G401.6 (cell line): ENCODE measurements at regions not wholly inside any gene's neighbourhood (a gene's known extent, or its start where the extent isn't known, plus 50 kb on each side); places are given as distances from the start of the nearest gene placed in this dataset.
"Not testable (repeated sequence)": the region's sequence is repeated elsewhere in the genome, so short reads cannot be mapped to it uniquely, and the experiment has no call there.

Experiments
- FAIRE-seq: peaks from 2 replicates; lab custom pipeline; 2012; peaks lifted over from hg19 to GRCh38; lab: Jason Lieb, UNC

GRCh38 chr1:56106531-56107274 lies 472.7 kb downstream of the PLPP3 start:
- no peak for FAIRE-seq

- FAIRE-seq: no peak
These were observed 474.0 kb downstream of the PLPP3 start for GRCh38 chr1:56105397-56105796.

GRCh38 chr1:56099766-56100265 lies 479.5 kb downstream of the PLPP3 start:
- no peak for FAIRE-seq

GRCh38 chr1:56098946-56099345 lies 480.4 kb downstream of the PLPP3 start:
- no peak for FAIRE-seq

- no peak for FAIRE-seq
These were observed 481.6 kb downstream of the PLPP3 start for GRCh38 chr1:56097713-56098112.

- no peak for FAIRE-seq
These were observed 483.4 kb downstream of the PLPP3 start for GRCh38 chr1:56095696-56096665.

- FAIRE-seq: no peak
These were observed 485.2 kb downstream of the PLPP3 start for GRCh38 chr1:56094168-56094567.

GRCh38 chr1:56092684-56093570 lies 486.4 kb downstream of the PLPP3 start:
- no peak for FAIRE-seq

- not testable (repeated sequence) for FAIRE-seq
These were observed 489.5 kb downstream of the PLPP3 start for GRCh38 chr1:56089826-56090225.

GRCh38 chr1:56084246-56084645 lies 495.1 kb downstream of the PLPP3 start:
- no peak for FAIRE-seq

GRCh38 chr1:56081736-56082135 lies 497.6 kb downstream of the PLPP3 start:
- FAIRE-seq: no peak

GRCh38 chr1:56081173-56081572 lies 498.2 kb downstream of the PLPP3 start:
- FAIRE-seq: no peak

- FAIRE-seq: no peak
These were observed 499.2 kb downstream of the PLPP3 start for GRCh38 chr1:56080123-56080522.

- no peak for FAIRE-seq
These were observed 500.0 kb downstream of the PLPP3 start for GRCh38 chr1:56079391-56079790.

- no peak for FAIRE-seq
These were observed 502.2 kb downstream of the PLPP3 start for GRCh38 chr1:56077206-56077605.

GRCh38 chr1:56074007-56074651 lies 505.2 kb downstream of the PLPP3 start:
- FAIRE-seq: no peak

- no peak for FAIRE-seq
These were observed 505.8 kb downstream of the PLPP3 start for GRCh38 chr1:56073614-56074006.

GRCh38 chr1:56073206-56073605 lies 506.2 kb downstream of the PLPP3 start:
- FAIRE-seq: no peak

- no peak for FAIRE-seq
These were observed 507.1 kb downstream of the PLPP3 start for GRCh38 chr1:56072310-56072709.

GRCh38 chr1:56071351-56071750 lies 508.0 kb downstream of the PLPP3 start:
- FAIRE-seq: no peak

- no peak for FAIRE-seq
These were observed 508.8 kb downstream of the PLPP3 start for GRCh38 chr1:56070601-56071000.

- FAIRE-seq: no peak
These were observed 509.5 kb downstream of the PLPP3 start for GRCh38 chr1:56069824-56070223.
